NCI-H446 (cell line): ENCODE measurements at regions not wholly inside any gene's neighbourhood (a gene's known extent, or its start where the extent isn't known, plus 50 kb on each side); places are given as distances from the start of the nearest gene placed in this dataset.
A peak's percentile ranks its signal among the peaks of the same experiment; 100 is the strongest.

Source experiments
- DNase-seq, 2 experiments: peaks; one replicate each; lab custom pipeline; 2025; lab: John Stamatoyannopoulos, UW

- no peak for DNase-seq
These were observed 424.8 kb upstream of the OR4E1 start for GRCh38 chr14:22098435-22098834.

- no peak for DNase-seq
These were observed 424.1 kb upstream of the OR4E1 start for GRCh38 chr14:22097586-22098292.

GRCh38 chr14:22097072-22097471 is 423.5 kb upstream of the OR4E1 start:
- no peak for DNase-seq

- no peak for DNase-seq
These were observed 422.9 kb upstream of the OR4E1 start for GRCh38 chr14:22096514-22096895.

- DNase-seq = no peak
These were observed 422.4 kb upstream of the OR4E1 start for GRCh38 chr14:22095860-22096513.

- DNase-seq = no peak
These were observed 416.3 kb upstream of the OR4E1 start for GRCh38 chr14:22089940-22090339.

- DNase-seq = no peak
These were observed 415.2 kb upstream of the OR4E1 start for GRCh38 chr14:22088614-22089342.

GRCh38 chr14:22086131-22086530 is 412.5 kb upstream of the OR4E1 start:
- no peak for DNase-seq

GRCh38 chr14:22084393-22085281 is 411.0 kb upstream of the OR4E1 start:
- peak; percentile 5 to 72 for DNase-seq

- DNase-seq = no peak
These were observed 407.7 kb upstream of the OR4E1 start for GRCh38 chr14:22081337-22081736.

GRCh38 chr14:22079766-22080165 is 406.1 kb upstream of the OR4E1 start:
- no peak for DNase-seq

GRCh38 chr14:22073801-22074200 is 400.2 kb upstream of the OR4E1 start:
- DNase-seq = no peak

- DNase-seq = no peak
These were observed 397.4 kb upstream of the OR4E1 start for GRCh38 chr14:22071006-22071405.

- DNase-seq = no peak
These were observed 396.7 kb upstream of the OR4E1 start for GRCh38 chr14:22070119-22070982.

- no peak for DNase-seq
These were observed 391.7 kb upstream of the OR4E1 start for GRCh38 chr14:22065347-22065746.

GRCh38 chr14:22059201-22059600 is 385.6 kb upstream of the OR4E1 start:
- DNase-seq = no peak

GRCh38 chr14:22052795-22053194 is 379.2 kb upstream of the OR4E1 start:
- DNase-seq = no peak

- DNase-seq = no peak
These were observed 373.5 kb upstream of the OR4E1 start for GRCh38 chr14:22047115-22047514.

- DNase-seq = no peak
These were observed 372.4 kb upstream of the OR4E1 start for GRCh38 chr14:22046063-22046462.

- no peak for DNase-seq
These were observed 370.6 kb upstream of the OR4E1 start for GRCh38 chr14:22044193-22044592.

- DNase-seq = no peak
These were observed 367.1 kb upstream of the OR4E1 start for GRCh38 chr14:22040781-22041125.
